ENCODE measurements at regions not wholly inside any gene's neighbourhood (a gene's known extent, or its start where the extent isn't known, plus 50 kb on each side); places are given as distances from the start of the nearest gene placed in this dataset.

GRCh38 chr1:220462752-220463151, 65.2 kb upstream of the MARK1 start:
- Histone ChIP-seq H3K27ac (ENCODE audit: low read length) (no peak overlapping the region), H3K9me3 (ENCODE audit: control insufficient read depth, insufficient read depth, low read depth, low read length) (no peaks in the 10 kb centered on the region), H3K4me1 (ENCODE audit: control insufficient read depth, insufficient read depth, low read length) (no peaks in the 10 kb centered on the region), H3K27me3 (ENCODE audit: control insufficient read depth, insufficient read depth, low read length) (0 out of 2 replicates have a peak, but pooled peaks cover 2% of the 10 kb centered on the region), H3K4me3 (ENCODE audit: low read depth in 2 of 2, low read length in 2 of 2) (no peak overlapping the region), H3K36me3 (ENCODE audit: control insufficient read depth, insufficient read depth, low read length) (no peaks in the 10 kb centered on the region)
- intact Hi-C loops (cut with micrococcal nuclease; ENCODE audit: unreplicated experiment): no loop called here
- TF ChIP-seq TCF7L2 (IDR thresholded peaks at IDR 0.05; ENCODE audit: low read depth, low read length) (no peak), POLR2AphosphoS5 (IDR thresholded peaks at IDR 0.05; ENCODE audit: low read depth, low read length) (no peak), REST (IDR thresholded peaks at IDR 0.05; ENCODE audit: insufficient read depth in 1 of 2, low read depth in 2 of 2, low read length in 1 of 2) (no peak), CTCF (IDR thresholded peaks at IDR 0.05) (no peak), SIN3A (IDR thresholded peaks at IDR 0.05; ENCODE audit: borderline replicate concordance, insufficient read depth, low read depth, low read length) (no peak)
- DNase-seq (ENCODE audit: low read depth, low spot score) (no peak), ATAC-seq (no peak)
- no TSS peak for BruUV-seq (replicated peaks)
- ChIA-PET POLR2A (no interaction called here), CTCF (no interaction called here)
- in situ Hi-C loops (cut with HindIII; ENCODE audit: low pct_unique_long_range_greater_than_20kb, low sequenced_read_pairs): no loop called here

- Histone ChIP-seq H3K27ac (ENCODE audit: low read length) (no peak overlapping the region), H3K27me3 (ENCODE audit: control insufficient read depth, insufficient read depth, low read length) (no peaks in the 10 kb centered on the region; the same call in 1 of the 2 replicates), H3K4me1 (ENCODE audit: control insufficient read depth, insufficient read depth, low read length) (no peaks in the 10 kb centered on the region), H3K4me3 (ENCODE audit: low read depth in 2 of 2, low read length in 2 of 2) (no peak overlapping the region), H3K9me3 (ENCODE audit: control insufficient read depth, insufficient read depth, low read depth, low read length) (no peaks in the 10 kb centered on the region), H3K36me3 (ENCODE audit: control insufficient read depth, insufficient read depth, low read length) (no peaks in the 10 kb centered on the region)
- intact Hi-C loops (cut with micrococcal nuclease; ENCODE audit: unreplicated experiment): no loop called here
- no TSS peak for BruUV-seq (replicated peaks)
- POLR2A ChIA-PET: no interaction called here
- no peak for ATAC-seq
- no peak for DNase-seq (ENCODE audit: low read depth, low spot score)
- no peak for TF ChIP-seq REST (IDR thresholded peaks at IDR 0.05; ENCODE audit: insufficient read depth in 1 of 2, low read depth in 2 of 2, low read length in 1 of 2)
- no peak for TF ChIP-seq CTCF (IDR thresholded peaks at IDR 0.05)
- TF ChIP-seq POLR2AphosphoS5 (IDR thresholded peaks at IDR 0.05; ENCODE audit: low read depth, low read length): no peak
- TF ChIP-seq SIN3A (IDR thresholded peaks at IDR 0.05; ENCODE audit: borderline replicate concordance, insufficient read depth, low read depth, low read length): no peak
- no peak for TF ChIP-seq TCF7L2 (IDR thresholded peaks at IDR 0.05; ENCODE audit: low read depth, low read length)
- in situ Hi-C loops (cut with HindIII; ENCODE audit: low pct_unique_long_range_greater_than_20kb, low sequenced_read_pairs): no loop called here
- CTCF ChIA-PET: no interaction called here
These were observed 69.0 kb upstream of the MARK1 start for GRCh38 chr1:220458936-220459335.
